WTC11 (cell line): ENCODE measurements at regions not wholly inside any gene's neighbourhood (a gene's known extent, or its start where the extent isn't known, plus 50 kb on each side); places are given as distances from the start of the nearest gene placed in this dataset.

Experiments used
- ATAC-seq: fragments of 200-7000 bp; cut with Tn5 transposase; 2 replicates; pipeline ENCODE4 v1.10.0; 2021; ENCODE audit warnings: mild to moderate bottlenecking, moderate library complexity
- CTCF ChIA-PET: fragments of 300-600 bp; sonication (Branson Sonifier 250); formaldehyde crosslinking; loops from one replicate; lab custom pipeline; 2021; ENCODE audit warnings: antibody characterized with exemption; lab: Charles Lee
- POLR2A ChIA-PET: fragments of 350-600 bp; sonication (Branson Sonifier 250); formaldehyde crosslinking; loops from one replicate; lab custom pipeline; 2021; ENCODE audit warnings: antibody characterized with exemption; lab: Charles Lee
- DNase-seq: peaks from one replicate; pipeline ENCODE4 v3.0.0; 2021; ENCODE audit warnings: low spot score
- H3K27ac Mint-ChIP-seq: 2 replicates; pipeline ENCODE4 v1.8.0; 2021; ENCODE audit warnings: mixed read lengths
- H3K27me3 Mint-ChIP-seq: 2 replicates; pipeline ENCODE4 v1.8.0; 2021; ENCODE audit warnings: low read depth, mild to moderate bottlenecking, moderate library complexity, mixed read lengths
- H3K36me3 Mint-ChIP-seq: 2 replicates; pipeline ENCODE4 v1.8.0; 2021; ENCODE audit warnings: mixed read lengths
- H3K4me1 Mint-ChIP-seq: 2 replicates; pipeline ENCODE4 v1.8.0; 2022; ENCODE audit warnings: mixed read lengths
- H3K4me3 Mint-ChIP-seq: 2 replicates; pipeline ENCODE4 v1.8.0; 2021; ENCODE audit warnings: mild to moderate bottlenecking, moderate library complexity, mixed read lengths
- H3K9me3 Mint-ChIP-seq: 2 replicates; pipeline ENCODE4 v1.8.0; 2021; ENCODE audit warnings: mixed read lengths
- ATF2 ChIP-seq: sonication (generic); formaldehyde crosslinking; IDR thresholded peaks from 2 replicates; pipeline ENCODE4 v1.8.1; 2022; ENCODE audit warnings: low read depth, missing genetic modification reagents, borderline replicate concordance
- ATF3 ChIP-seq: sonication (generic); formaldehyde crosslinking; conservative IDR thresholded peaks from 2 replicates; pipeline ENCODE4 v1.8.1; 2022; ENCODE audit warnings: mild to moderate bottlenecking, missing genetic modification reagents
- CTCF ChIP-seq: fragments of 200-600 bp; IDR thresholded peaks from 2 replicates; pipeline ENCODE4 v1.8.0; 2022; ENCODE audit warnings: antibody characterized with exemption
- ESRRA ChIP-seq: sonication (generic); formaldehyde crosslinking; IDR thresholded peaks from 2 replicates; pipeline ENCODE4 v1.8.1; 2022; ENCODE audit warnings: mild to moderate bottlenecking, missing genetic modification reagents, borderline replicate concordance
- FOXK1 ChIP-seq: sonication (generic); formaldehyde crosslinking; IDR thresholded peaks from 2 replicates; pipeline ENCODE4 v1.8.0; 2022; ENCODE audit warnings: mild to moderate bottlenecking, moderate library complexity, missing genetic modification reagents
- GRHL2 ChIP-seq: fragments of 250-450 bp; sonication (Bioruptor Pico); IDR thresholded peaks from 2 replicates; pipeline ENCODE4 v1.8.0; 2022; ENCODE audit warnings: mild to moderate bottlenecking, moderate library complexity; ENCODE audit not compliant: insufficient replicate concordance, severe bottlenecking
- IRF1 ChIP-seq: sonication (generic); formaldehyde crosslinking; IDR thresholded peaks from 2 replicates; pipeline ENCODE4 v1.8.0; 2023; ENCODE audit warnings: missing genetic modification reagents
- MAX ChIP-seq: sonication (generic); formaldehyde crosslinking; IDR thresholded peaks from 2 replicates; pipeline ENCODE4 v1.8.0; 2022; ENCODE audit warnings: mild to moderate bottlenecking, missing genetic modification reagents
- MLX ChIP-seq: sonication (generic); formaldehyde crosslinking; IDR thresholded peaks from 2 replicates; pipeline ENCODE4 v1.8.1; 2023; ENCODE audit warnings: mild to moderate bottlenecking, missing genetic modification reagents, moderate library complexity
- NR3C1 ChIP-seq: sonication (generic); formaldehyde crosslinking; conservative IDR thresholded peaks from 2 replicates; pipeline ENCODE4 v1.8.1; 2023; ENCODE audit warnings: low read depth, mild to moderate bottlenecking, missing genetic modification reagents
- PRDM15 ChIP-seq: sonication (generic); formaldehyde crosslinking; IDR thresholded peaks from 2 replicates; pipeline ENCODE4 v1.8.0; 2022; ENCODE audit warnings: missing genetic modification reagents
- RELA ChIP-seq: sonication (generic); formaldehyde crosslinking; IDR thresholded peaks from 2 replicates; pipeline ENCODE4 v1.8.1; 2022; ENCODE audit warnings: missing genetic modification reagents, mild to moderate bottlenecking, borderline replicate concordance
- SOX15 ChIP-seq: fragments of 250-450 bp; sonication (Bioruptor Pico); IDR thresholded peaks from 2 replicates; pipeline ENCODE4 v1.9.0; 2021; ENCODE audit warnings: mild to moderate bottlenecking
- SP1 ChIP-seq: sonication (generic); formaldehyde crosslinking; conservative IDR thresholded peaks from 2 replicates; pipeline ENCODE4 v1.8.1; 2022; ENCODE audit warnings: missing genetic modification reagents
- USF1 ChIP-seq: sonication (generic); formaldehyde crosslinking; IDR thresholded peaks from 2 replicates; pipeline ENCODE4 v1.8.0; 2022; ENCODE audit warnings: mild to moderate bottlenecking, missing genetic modification reagents
- ZNF138 ChIP-seq: sonication (generic); formaldehyde crosslinking; conservative IDR thresholded peaks from 2 replicates; pipeline ENCODE4 v1.8.1; 2022; ENCODE audit warnings: mild to moderate bottlenecking, moderate library complexity, missing genetic modification reagents

- no peaks in the 10 kb centered on the region for H3K4me1 Mint-ChIP-seq
- no peaks in the 10 kb centered on the region for H3K9me3 Mint-ChIP-seq
- no peak for ATAC-seq
- no peaks in the 10 kb centered on the region for H3K36me3 Mint-ChIP-seq
- H3K4me3 Mint-ChIP-seq: no peak overlapping the region
- TF ChIP-seq ATF2 (CRISPR knock-in tag) (no peak), FOXK1 (CRISPR knock-in tag) (no peak), ESRRA (CRISPR knock-in tag) (no peak), USF1 (CRISPR knock-in tag) (no peak), SP1 (no peak), ATF3 (CRISPR knock-in tag) (no peak), MLX (CRISPR knock-in tag) (no peak), NR3C1 (CRISPR knock-in tag) (no peak), SOX15 (CRISPR knock-in tag) (no peak), ZNF138 (CRISPR knock-in tag) (no peak), GRHL2 (CRISPR knock-in tag) (no peak), MAX (CRISPR knock-in tag) (no peak), IRF1 (no peak), PRDM15 (CRISPR knock-in tag) (no peak)
- TF ChIP-seq, all 79 proteins: peak for 0
- H3K27me3 Mint-ChIP-seq: no peaks in the 10 kb centered on the region
- no peak overlapping the region for H3K27ac Mint-ChIP-seq
- ChIA-PET POLR2A (no interaction called here), CTCF (interaction anchor here (0.6 to 3.1 kb wide), 22 partner anchors 9 to 508 kb away, joined by 3 to 132 read pairs (median 6); partner anchors contain the start of gene VEPH1)
- DNase-seq: no peak
Measured at GRCh38 chr3:157573281-157573680, 70.1 kb upstream of the VEPH1 start.

- Mint-ChIP-seq H3K4me1 (no peaks in the 10 kb centered on the region), H3K27me3 (no peaks in the 10 kb centered on the region), H3K9me3 (no peaks in the 10 kb centered on the region)
- POLR2A ChIA-PET: interaction anchor here (0.6 kb wide), 1 partner anchor 12 kb away, joined by 4 read pairs; no protein-coding TSS in a partner anchor
- peak; percentile 84 for TF ChIP-seq CTCF
- TF ChIP-seq RELA (CRISPR knock-in tag): no peak
- TF ChIP-seq, all 79 proteins: peak for 1
- Mint-ChIP-seq H3K27ac (no peak overlapping the region), H3K36me3 (no peaks in the 10 kb centered on the region), H3K4me3 (no peak overlapping the region)
- ATAC-seq (peak; percentile 97), DNase-seq (peak; percentile 42)
- CTCF ChIA-PET: interaction anchor here (0.5 to 3.1 kb wide), 33 partner anchors 9 to 1039 kb away, joined by 3 to 132 read pairs (median 4); partner anchors contain the start of gene VEPH1
Measured at GRCh38 chr3:157572559-157573270, 69.5 kb upstream of the VEPH1 start.
